Epithelial cell of proximal tubule (primary cell): ENCODE measurements at regions not wholly inside any gene's neighbourhood (a gene's known extent, or its start where the extent isn't known, plus 50 kb on each side); places are given as distances from the start of the nearest gene placed in this dataset.

Source experiments
- DNase-seq: peaks from one replicate; pipeline ENCODE4 v3.0.0-alpha.2; 2011; ENCODE audit warnings: low read depth
- H3K4me3 ChIP-seq: 2 replicates; pipeline ENCODE4 v1.5.1; 2011; ENCODE audit warnings: low read depth, mild to moderate bottlenecking, low read length
- TF ChIP-seq, protein P1 (sequence below): conservative IDR thresholded peaks from 2 replicates; pipeline ENCODE4 v1.5.1; 2012; ENCODE audit warnings: low read depth, mild to moderate bottlenecking, low read length

- no peak for DNase-seq
- no peak overlapping the region for H3K4me3 ChIP-seq
- TF ChIP-seq, protein P1, sequence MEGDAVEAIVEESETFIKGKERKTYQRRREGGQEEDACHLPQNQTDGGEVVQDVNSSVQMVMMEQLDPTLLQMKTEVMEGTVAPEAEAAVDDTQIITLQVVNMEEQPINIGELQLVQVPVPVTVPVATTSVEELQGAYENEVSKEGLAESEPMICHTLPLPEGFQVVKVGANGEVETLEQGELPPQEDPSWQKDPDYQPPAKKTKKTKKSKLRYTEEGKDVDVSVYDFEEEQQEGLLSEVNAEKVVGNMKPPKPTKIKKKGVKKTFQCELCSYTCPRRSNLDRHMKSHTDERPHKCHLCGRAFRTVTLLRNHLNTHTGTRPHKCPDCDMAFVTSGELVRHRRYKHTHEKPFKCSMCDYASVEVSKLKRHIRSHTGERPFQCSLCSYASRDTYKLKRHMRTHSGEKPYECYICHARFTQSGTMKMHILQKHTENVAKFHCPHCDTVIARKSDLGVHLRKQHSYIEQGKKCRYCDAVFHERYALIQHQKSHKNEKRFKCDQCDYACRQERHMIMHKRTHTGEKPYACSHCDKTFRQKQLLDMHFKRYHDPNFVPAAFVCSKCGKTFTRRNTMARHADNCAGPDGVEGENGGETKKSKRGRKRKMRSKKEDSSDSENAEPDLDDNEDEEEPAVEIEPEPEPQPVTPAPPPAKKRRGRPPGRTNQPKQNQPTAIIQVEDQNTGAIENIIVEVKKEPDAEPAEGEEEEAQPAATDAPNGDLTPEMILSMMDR, result no peak
Observed at GRCh38 chr5:173753307-173754168, 134.6 kb upstream of the CPEB4 start.

GRCh38 chr5:173755319-173755718 is 132.8 kb upstream of the CPEB4 start:
- TF ChIP-seq, protein P1, result no peak
- no peak for DNase-seq
- no peak overlapping the region for H3K4me3 ChIP-seq

- DNase-seq, result no peak
- no peak overlapping the region for H3K4me3 ChIP-seq
- TF ChIP-seq, protein P1, result no peak
Observed at GRCh38 chr5:173757403-173758209, 130.5 kb upstream of the CPEB4 start.

DNA sequence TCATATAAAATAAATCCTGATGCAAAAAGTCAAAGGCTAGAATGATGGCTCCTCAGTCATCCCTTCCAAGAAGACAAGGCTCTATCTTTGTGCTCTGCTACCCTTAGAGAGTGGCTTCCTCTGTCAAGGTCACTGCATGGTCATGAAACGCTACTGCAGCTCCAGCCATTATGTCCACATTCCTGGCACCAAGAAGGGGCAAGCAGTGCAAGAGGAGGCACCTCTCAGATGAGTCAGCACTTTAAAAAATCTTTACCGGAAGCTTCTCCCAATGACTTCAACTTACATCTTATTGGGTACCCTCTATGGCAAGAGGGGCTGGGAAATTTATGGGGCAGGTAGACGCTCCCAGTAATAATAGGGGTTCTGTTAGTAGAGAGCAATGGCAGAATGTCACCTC is 129.5 kb upstream of the CPEB4 start:
- no peak overlapping the region for H3K4me3 ChIP-seq
- TF ChIP-seq, protein P1, result no peak
- DNase-seq, result no peak

- TF ChIP-seq, protein P1, result no peak
- no peak for DNase-seq
- H3K4me3 ChIP-seq, result no peak overlapping the region
Observed at GRCh38 chr5:173759691-173760090, 128.5 kb upstream of the CPEB4 start.

- no peak for DNase-seq
- TF ChIP-seq, protein P1, result no peak
- no peak overlapping the region for H3K4me3 ChIP-seq
Observed at GRCh38 chr5:173760461-173761177, 127.5 kb upstream of the CPEB4 start.
